Ishikawa (cell line): ENCODE measurements at regions not wholly inside any gene's neighbourhood (a gene's known extent, or its start where the extent isn't known, plus 50 kb on each side); places are given as distances from the start of the nearest gene placed in this dataset.

ENCODE experiments used
- CEBPB ChIP-seq: IDR thresholded peaks from 2 replicates; pipeline ENCODE4 v1.6.1; 2012
- CREB1 ChIP-seq: IDR thresholded peaks from 2 replicates; pipeline ENCODE4 v1.6.1; 2012; ENCODE audit warnings: low read depth
- EGR1 ChIP-seq: IDR thresholded peaks from 2 replicates; pipeline ENCODE4 v1.6.1; 2012
- EP300 ChIP-seq: IDR thresholded peaks from 2 replicates; pipeline ENCODE4 v1.6.1; 2012; ENCODE audit warnings: borderline replicate concordance
- NFIC ChIP-seq: IDR thresholded peaks from 2 replicates; pipeline ENCODE4 v1.6.1; 2012
- YY1 ChIP-seq: IDR thresholded peaks from 2 replicates; pipeline ENCODE4 v1.6.1; 2012; ENCODE audit warnings: low read depth

DNA sequence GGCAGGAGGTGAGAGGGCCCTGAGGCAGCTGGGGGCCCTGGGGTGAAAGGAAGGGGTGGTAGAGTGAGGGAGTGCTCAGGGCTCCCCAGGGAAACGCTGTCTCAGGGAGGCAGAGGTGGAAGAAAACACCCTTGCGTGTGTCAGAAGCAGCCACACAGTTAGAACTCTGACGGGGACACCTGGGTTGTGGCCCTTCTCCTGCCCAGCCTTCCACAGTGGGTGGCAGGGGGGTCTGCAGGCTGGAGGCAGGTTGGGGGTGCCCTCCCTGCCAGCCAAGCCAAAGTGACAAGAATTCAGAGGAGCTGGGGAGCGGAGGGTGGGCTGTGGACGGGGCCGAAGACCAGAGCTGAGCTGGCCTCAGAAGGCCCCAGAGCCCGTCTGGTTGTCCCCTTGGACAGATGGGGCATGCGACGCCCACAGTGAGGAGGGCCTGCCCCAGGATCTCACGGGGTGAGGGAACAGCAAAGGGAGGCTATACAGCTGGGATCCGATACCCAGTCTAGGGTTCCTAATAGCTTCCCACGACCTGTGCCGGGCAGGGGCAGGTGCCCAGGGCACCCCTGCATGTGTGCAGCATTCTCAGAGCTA is 105.2 kb upstream of the ADRA2C start:
- no peak for TF ChIP-seq EGR1
- TF ChIP-seq NFIC: no peak
- no peak for TF ChIP-seq EP300
- TF ChIP-seq CEBPB: no peak
- TF ChIP-seq YY1: no peak
- TF ChIP-seq CREB1: no peak
